ENCODE measurements at regions not wholly inside any gene's neighbourhood (a gene's known extent, or its start where the extent isn't known, plus 50 kb on each side); places are given as distances from the start of the nearest gene placed in this dataset.
"Not testable (repeated sequence)": the region's sequence is repeated elsewhere in the genome, so short reads cannot be mapped to it uniquely, and the experiment has no call there.

DNA sequence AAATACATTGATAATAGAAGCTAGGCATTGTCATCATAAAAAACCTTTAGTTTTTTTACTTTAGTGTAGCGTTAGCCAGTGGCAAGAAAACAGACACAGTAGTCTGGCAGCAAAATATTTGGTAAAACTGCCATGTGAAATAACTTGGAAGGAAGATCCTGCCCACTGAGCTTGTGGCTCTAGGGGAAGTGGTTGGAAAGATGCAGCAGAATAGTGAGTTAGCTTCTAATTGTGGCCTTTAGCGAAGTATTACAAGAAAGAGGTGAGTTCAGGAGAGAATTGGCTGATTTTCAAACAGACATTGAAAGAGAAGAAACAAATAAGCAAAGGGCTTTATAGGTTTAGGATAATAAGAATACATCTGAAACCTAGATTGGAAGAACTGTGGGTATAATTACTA is 1887.8 kb upstream of the CELF4 start:
- no peak for DNase-seq

DNA sequence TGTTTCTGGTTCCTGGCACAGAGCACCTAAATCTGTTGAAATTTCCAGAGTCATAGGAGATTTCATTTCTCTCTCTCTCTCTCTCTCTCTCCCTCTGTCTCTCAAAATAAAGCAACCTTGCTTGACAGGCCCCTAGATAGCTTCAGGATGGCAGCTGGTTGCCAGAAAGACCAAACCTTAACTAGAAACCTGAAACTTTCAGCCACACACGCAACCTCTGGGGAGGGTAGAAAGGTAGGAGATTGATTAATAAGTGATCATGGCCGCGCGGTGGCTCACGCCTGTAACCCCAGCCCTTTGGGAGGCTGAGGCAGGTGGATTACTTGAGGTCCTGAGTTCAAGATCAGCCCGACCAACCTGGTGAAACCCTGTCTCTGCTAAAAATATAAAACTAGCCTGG is 1885.4 kb upstream of the CELF4 start:
- DNase-seq = no peak

DNA sequence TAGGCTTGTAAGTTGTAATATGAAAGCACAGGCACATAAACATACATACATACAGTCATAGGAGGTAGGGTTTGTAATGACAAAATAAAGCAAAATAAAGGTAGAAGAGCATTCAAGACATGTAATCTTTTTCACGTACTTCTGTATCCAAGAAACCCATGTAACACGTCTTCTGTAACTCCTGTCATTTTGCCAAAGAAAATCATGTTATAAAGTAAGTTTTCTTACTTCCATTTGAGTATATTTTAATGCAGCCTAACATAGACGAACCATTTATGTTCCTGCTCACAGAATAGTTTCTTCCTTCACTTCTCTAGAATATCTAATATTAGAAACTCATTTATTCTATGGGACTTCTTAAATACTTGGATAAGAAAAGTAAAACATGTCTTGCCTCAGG is 1884.0 kb upstream of the CELF4 start:
- DNase-seq = no peak

DNA sequence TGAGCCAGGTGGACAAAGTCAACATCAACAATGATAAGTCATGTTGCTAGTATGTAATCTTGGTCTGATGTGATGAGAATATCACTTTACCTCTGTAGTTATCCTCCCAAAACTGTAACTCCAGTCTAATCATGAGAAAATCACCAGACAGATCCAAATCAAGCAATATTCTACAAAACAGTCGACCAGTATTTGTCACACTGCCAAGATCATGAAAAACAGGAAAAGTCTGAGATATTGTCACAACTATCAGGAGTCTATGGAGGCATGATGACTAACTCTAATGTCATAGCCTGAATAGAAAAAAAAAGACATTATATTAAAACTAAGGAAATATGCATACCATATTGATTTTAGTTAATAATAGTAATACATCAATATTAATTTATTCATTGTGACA is 1883.3 kb upstream of the CELF4 start:
- DNase-seq = no peak

DNA sequence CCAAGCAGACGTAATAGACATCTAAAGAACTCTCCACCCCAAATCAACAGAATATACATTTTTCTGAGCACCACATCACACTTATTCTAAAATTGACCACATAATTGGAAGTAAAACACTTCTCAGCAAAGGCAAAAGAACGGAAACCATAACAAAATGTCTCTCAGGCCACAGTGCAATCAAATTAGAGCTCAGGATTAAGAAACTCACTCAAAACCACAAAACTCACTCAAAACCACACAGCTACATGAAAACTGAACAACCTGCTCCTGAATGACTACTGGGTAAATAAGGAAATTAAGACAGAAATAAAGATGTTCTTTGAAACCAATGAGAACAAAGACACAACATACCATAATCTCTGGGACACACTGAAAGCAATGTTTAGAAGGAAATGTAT is 1879.4 kb upstream of the CELF4 start:
- not testable (repeated sequence) for DNase-seq

DNA sequence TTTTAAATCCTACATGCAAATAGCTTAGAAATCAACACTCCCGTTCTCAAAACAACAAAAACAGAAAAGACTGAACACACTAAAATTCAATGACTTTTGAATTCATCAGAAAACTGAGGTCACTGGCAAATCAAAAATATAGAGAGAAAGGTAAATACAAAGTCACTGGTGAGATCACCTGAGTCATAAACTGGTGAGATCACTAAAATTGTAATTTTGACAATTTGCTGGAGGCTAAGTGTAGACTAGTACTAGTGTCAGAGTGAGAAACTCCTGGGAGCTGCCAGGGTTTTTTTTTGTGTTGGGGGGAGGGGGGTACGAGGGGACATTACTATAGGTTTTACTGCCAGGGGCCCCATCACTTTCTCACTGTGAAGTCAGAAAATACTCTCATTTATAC is 1876.0 kb upstream of the CELF4 start:
- no peak for DNase-seq

DNA sequence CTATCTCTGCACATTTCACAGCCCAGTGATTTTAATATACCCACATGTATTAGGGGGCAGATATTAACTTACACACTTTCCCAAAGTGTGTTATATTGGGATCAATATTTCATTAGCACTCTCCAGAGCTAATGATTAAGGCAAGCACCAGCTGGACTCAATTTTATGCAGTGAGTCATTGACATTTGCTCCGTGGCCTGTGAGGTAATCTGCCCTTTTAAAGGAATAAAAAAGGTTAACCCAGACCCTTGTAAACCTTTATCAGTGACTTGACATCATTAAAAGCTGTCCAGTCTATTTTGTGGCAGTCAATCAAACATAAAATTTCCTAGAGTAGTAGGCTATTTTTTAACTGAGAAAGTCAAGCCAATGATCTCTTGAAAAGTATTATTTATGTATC is 1870.4 kb upstream of the CELF4 start:
- no peak for DNase-seq

DNA sequence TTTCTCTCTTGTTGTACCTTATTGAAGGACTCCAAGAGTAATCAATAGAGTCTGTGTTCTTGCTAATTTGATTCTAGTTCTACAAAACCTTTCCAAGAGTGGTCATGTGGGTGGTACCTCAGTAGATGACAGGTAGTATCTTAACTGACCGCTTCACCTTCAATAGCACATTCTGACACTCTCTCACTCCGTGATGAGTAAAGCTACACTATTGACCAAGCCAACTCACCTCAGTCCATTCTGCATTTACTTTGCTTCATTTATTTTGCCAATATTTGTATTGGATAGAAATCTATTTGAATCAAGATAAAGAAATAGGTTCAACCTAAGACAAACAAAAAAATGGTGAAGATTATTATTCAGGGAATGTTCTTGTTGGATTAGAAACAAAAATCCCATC is 1869.6 kb upstream of the CELF4 start:
- DNase-seq = no peak

DNA sequence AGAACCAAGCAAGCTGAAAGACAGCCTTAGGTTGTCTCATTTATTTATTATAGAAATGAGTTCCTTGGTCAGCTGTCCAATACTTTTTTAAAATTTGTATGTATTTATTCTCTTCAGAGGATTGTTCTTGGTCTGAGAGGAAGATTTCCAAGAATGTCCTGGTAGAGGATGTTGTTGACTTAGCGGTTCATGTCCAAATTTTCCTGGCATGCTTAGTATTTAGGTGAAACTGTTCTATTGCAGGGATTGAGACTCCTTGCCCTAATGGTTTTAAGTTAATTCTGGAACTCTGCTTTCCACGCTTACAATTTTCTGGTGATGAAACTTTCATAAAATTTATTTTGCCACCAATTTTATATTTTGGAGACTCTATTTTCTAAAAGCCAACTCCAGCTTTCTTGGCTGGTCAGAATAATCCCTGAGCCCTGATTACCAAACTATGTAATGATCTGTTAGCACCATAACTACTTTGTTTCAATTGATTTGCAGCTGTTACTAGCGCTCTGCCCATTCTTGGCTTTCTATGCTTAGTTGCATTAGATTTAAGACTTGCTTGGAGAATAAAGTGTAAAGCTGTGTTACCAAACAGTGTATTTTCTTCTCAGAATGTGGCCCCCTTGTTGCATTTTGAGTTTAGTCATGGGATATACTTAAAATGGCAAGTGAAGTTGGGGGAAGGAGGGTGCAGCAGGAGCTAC is 1868.8 kb upstream of the CELF4 start:
- no peak for DNase-seq

DNA sequence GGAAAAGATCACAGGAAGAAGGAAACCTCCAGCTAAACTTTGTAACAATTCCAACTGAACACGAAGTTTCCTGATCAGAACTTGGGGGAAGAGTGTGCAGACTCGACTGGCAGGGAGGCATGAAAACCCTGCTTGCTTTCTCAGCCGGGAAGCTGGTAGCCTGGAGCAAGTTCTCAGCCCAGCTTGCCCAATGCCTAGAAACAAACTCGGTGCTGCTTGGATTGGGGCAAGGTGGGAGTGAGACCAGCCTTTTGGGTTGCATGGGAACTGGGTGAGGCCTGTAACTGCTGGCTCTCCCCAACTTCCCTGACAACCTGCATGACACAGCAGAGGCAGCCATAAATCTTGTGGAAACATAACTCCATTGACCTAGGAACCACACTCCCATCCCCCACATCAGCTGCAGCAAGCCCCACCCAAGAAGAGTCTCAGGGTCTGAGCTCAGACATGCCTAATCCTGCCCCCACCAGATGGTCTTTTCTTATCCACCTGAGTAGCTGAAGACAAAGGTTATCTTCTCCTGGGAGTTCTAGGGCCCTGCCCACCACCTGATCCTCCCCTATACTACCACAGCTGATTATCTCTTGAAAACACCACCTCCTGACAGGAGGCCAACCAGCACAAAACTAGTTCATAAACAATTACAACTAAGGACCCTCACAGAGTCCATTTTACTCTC is 1859.7 kb upstream of the CELF4 start:
- no peak for DNase-seq

DNA sequence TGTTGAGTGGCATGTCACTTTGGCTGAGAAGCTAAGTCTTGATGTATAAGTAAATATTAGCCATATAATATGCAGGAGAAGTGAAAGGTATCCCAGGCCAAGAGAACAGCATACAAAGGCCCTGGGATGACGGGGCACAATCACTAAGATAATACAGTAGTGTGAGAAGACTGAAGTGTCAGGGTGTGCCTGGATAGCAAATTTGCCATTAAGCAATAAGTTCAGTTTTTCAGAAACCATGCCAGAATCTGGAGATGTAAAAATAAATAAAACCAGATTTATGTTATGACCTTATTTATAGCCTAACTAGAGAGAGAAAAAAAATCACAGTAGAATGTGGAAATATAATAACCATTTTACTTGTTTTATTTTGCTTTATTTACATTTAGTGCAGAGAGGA is 1858.7 kb upstream of the CELF4 start:
- no peak for DNase-seq

DNA sequence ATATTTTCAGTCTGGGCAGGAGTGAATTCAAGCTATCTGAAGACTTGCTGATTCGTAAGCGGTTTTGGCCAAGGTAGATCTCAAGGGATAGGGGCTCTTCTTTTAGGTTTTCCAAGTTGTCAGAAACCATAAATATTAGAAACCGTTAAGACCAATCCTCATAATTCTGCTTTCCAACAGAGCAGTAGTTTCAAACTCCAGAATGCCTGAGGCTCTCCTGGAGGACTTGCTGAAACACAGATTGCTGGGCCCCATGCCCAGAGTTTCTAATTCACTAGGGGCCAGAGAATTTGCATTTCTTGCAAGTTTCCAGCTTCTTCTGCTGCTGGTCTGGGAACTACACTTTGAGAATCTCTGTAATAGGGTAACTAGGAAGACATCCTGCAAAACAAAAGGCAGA is 1855.7 kb upstream of the CELF4 start:
- no peak for DNase-seq

DNA sequence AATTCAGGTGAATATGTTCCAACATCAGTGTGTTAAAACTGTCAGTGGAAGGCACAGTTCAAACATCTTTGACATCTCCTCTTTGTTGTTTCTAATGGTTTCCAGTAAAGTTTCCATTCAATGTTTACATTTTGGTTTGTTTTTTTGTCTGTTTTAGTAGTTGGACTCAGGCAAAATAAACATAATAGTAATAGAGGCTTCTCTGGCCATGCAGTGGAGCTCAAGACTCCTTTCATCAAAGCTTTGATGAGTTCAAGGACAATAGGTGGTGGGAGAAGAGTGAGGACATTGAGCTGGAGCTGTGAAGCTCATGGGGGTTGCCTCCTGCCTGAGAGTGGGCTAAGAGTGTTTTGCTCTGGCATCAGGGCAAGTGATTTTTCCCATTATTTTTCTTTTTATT is 1853.7 kb upstream of the CELF4 start:
- no peak for DNase-seq

DNA sequence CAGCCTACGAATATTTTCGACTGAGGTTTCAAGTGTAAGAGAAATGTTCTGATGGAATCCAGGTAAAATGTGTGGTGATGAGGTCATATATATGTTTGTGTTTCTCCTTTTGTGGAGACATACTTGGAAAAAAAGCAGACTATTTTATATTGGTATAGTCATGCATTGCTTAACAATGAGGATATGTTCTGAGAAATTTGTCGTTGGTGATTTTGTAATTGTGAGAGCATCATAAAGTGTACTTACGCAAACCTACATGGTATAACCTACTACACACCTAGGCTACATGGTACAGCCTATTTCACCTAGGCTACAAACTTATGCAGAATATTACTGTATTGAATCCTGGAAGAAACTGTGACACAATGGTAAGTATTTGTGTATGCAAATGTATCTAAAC is 1849.9 kb upstream of the CELF4 start:
- DNase-seq = no peak

DNA sequence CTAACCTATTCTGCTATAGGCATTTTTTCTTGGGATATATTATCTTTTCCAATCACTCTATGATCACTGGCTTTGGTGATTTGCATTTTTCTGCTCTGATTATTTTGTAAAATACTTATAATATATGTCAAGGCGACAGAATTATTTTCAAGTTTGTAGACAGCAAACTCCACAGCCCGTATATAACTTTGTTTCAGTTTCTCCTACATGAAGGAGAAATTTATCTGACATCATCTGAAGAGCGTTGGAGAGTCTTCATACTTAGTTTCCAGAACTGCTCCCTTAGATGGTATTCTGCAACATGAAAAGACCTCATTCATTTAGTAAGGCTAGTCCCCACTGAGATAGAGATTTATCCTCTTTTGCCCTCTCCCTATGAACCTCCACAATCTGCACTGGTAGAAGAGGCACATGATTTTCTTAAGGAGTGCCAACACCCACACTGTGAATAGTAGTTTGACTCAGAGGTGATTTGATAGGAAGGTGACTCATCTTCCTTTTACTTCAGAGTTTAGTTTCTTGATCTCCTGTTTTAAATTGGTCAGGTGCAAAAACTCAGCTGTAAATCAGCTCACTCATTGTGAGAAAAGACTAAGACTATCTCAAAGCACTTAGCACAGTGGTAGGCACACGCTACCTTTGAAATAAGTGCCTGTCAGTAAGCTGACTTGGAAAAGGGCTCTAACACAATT is 1848.6 kb upstream of the CELF4 start:
- DNase-seq = no peak

DNA sequence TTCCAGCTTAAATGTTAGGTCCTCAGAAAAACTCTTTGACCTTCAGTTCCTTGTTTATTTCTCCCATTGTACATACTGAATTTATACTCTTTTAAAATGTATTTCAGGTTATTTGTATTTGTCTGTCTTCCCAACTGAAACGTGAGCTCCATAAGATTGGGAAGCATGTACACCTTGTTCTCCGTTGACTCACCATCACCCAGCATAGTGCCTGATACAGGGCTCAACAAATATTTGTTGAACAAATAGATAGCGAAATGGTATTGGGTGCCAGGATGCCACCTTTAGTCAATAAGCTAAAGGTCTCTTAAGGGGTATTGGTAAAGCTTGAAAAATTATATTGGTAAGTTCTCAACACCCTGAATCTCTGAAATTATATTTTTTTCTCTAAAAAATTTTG is 1841.3 kb upstream of the CELF4 start:
- DNase-seq = no peak

DNA sequence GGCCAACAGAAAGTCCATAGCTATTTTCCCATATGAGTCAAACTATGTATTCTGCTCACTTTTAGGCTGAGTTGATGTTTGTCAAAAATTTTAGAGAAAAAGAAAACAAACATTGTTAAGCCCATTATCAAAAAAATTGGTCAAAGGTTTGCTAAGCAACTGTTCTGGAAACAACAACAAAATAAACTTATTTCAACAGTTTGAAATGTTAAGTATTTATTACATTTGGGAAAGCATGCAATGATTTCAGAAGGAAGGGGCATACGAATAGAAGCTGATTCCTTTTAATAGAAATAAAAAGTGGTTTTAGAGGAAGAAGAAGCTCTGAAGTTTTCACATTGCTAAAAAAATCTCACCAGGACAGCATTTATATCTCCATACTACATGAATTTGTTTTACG is 1837.5 kb upstream of the CELF4 start:
- no peak for DNase-seq

DNA sequence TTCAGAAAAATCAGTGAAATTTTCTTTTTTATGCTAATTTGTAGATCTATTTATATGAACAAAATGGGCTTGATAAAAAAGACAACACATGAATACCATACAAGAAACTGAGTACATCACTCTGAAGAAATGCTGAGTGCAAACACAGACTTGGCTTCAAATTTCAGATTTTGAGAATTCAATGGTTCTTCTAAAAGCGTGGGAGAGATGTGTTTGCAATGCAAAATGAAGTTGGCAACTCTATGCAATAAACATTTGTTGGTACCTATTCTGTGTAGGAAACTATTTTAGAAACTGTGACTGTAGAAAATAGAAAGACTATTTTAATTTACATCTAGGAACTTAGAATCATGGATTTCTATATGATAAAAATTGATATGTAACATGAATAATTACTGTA is 1834.1 kb upstream of the CELF4 start:
- no peak for DNase-seq

DNA sequence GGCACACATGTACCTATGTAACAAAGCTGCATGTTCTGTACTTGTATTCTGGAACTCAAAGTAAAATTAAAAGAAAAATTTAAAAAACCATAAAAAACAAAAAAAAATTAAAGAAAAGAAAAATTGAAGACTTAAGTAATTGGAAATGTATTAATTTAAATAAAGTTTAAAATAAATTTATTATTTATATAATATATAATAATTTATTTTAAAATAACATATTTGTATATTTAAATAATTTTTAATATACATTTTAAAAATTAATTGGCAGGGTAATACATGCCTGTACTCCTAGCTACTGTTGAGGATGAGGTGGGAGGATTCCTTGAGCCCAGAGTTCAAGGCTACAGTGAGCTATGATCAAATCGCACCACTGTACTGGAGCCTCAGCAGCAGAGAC is 1830.6 kb upstream of the CELF4 start:
- no peak for DNase-seq

DNA sequence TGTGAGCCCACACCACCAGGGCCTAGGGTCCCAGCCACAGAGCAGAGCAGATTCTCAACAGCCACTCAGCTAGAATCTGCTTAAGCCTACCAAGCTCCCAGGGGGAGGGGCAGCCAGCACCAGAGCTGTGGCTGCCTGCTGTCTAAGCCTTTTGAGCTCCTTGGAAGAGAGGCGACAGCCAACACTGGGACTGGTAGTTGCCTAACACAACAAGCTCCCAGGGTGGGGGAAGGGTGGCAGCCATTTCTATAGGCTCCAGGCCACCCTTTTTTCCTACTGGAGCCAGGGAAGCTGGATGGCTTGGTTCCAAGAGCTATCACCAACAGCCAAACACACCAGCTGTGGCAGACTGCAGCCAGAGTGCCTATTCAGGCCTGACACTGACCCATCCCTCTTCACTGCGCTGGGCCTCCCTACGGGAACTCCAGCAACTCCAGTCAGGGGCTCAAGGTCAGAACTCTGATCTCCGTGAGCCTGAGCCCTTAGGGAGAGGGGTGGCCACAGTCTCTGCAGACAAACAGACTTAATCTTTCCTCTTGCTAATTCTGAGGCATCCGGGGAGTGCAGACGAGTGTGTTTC is 1824.3 kb upstream of the CELF4 start:
- DNase-seq = no peak

DNA sequence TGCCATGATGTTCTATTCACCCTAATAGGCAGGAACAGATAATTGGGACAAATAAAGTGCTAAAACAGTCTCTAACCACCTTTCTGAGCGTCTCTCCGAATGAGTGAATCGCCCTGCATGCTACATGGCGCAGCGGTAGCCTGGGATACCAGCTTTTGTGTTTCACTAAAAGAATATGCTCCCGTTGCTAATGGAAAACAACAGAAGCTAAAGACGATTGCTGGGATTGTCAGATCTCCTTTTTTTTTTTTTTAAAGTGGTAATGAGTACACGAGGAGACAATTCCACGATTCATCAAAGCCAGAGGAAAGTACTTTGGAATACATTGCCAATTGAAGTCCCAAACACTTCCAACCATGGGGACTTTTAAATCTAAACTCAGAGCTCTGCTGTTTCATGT is 1815.3 kb upstream of the CELF4 start:
- no peak for DNase-seq

DNA sequence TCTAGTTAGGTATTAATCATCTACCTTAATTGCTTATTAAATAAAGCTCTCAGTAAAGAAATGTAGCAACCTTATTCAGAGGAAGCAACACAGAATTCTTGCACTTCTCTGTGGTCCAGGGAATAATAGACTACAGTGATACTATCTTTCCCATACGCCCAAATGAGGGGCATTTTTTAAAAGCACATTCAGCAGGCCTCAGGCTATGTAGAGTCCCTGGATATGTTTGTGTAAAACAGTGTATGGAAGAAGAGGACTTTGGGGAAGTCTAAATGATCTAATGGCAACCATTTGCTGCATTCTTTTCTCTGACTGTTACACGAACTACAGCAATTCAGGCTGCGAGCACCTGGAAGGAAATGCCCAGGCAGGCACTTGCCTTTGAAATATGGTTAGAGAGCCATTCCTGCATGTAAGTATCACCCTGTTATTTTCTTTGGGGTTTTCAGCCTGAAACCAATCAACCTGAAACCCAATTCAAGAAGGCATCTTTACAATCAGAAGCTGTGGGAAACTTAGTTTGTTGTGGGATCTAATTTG is 1814.7 kb upstream of the CELF4 start:
- no peak for DNase-seq

DNA sequence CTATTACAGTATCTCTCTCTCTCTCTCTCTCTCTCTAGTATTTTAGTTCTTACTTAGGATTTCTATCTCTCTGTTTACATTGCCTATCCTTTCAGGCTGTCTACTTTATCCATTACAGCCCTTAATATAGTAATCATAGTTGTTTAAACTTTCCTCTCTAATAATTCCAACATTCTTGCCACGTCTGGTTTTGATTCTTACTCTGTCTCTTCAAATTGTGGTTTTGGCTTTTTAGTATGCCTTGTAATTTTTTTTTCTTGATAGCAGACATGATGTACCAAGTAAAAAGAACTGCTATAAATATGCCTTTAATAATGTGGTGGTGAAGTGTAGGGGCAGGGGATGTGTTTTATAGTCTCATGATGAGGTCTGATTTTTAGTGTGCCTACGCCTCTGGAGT is 1809.5 kb upstream of the CELF4 start:
- DNase-seq = no peak

DNA sequence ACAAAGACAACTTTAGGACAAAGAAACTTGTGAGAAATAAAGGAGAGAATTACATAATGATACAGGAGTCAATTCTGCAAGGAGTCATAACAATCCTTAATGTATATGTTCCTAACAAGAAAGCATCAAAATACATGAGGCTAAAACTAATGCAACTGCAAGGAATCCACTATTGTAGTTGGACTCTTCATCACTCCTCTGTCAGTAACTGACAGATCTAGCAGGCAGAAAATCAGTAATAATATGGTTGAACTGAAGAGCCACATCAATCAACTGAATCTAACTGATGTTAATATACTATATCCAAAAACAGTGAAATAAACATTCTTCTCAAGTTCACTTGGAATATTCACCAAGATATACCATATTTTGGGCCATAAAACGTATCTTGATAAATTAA is 1806.4 kb upstream of the CELF4 start:
- no peak for DNase-seq

All from activated effector memory CD4-positive, alpha-beta T cell treated with anti-CD3 and anti-CD28 coated beads, Interleukin-2, amount 50 U/mL, for 16 hours (primary cell).